ENCODE measurements at regions not wholly inside any gene's neighbourhood (a gene's known extent, or its start where the extent isn't known, plus 50 kb on each side); places are given as distances from the start of the nearest gene placed in this dataset.
"Not testable (repeated sequence)": the region's sequence is repeated elsewhere in the genome, so short reads cannot be mapped to it uniquely, and the experiment has no call there.

- H3K36me3 ChIP-seq (ENCODE audit: control insufficient read depth, insufficient read depth, low read length), result not testable (repeated sequence)
These were observed 475.0 kb downstream of the FAM72C start for GRCh38 chr1:143496526-143497373.

More at GRCh38 chr1:143496526-143497373, 475.0 kb downstream of the FAM72C start:
- H3K9ac ChIP-seq (ENCODE audit: low read depth, low read length); H3K4me1 ChIP-seq (ENCODE audit: control insufficient read depth, insufficient read depth, low read length); H3K9me3 ChIP-seq (ENCODE audit: control insufficient read depth, insufficient read depth, low read length); H3K4me3 ChIP-seq (ENCODE audit: low read depth, low read length); H3K27ac ChIP-seq (ENCODE audit: low read depth, low read length); H3K27me3 ChIP-seq (ENCODE audit: control insufficient read depth, insufficient read depth, low read length): not testable (repeated sequence)
